HG03175 (cell line): ENCODE measurements at regions not wholly inside any gene's neighbourhood (a gene's known extent, or its start where the extent isn't known, plus 50 kb on each side); places are given as distances from the start of the nearest gene placed in this dataset.
"Not testable (repeated sequence)": the region's sequence is repeated elsewhere in the genome, so short reads cannot be mapped to it uniquely, and the experiment has no call there.

ENCODE experiments used
- ATAC-seq: cut with Tn5 transposase; IDR thresholded peaks from one replicate; pipeline ENCODE4 v1.9.1; 2021; ENCODE audit warnings: mild to moderate bottlenecking, moderate library complexity; ENCODE audit not compliant: unreplicated experiment

GRCh38 chr1:163973586-163973985, 585.4 kb upstream of the PBX1 start:
- no peak for ATAC-seq

DNA sequence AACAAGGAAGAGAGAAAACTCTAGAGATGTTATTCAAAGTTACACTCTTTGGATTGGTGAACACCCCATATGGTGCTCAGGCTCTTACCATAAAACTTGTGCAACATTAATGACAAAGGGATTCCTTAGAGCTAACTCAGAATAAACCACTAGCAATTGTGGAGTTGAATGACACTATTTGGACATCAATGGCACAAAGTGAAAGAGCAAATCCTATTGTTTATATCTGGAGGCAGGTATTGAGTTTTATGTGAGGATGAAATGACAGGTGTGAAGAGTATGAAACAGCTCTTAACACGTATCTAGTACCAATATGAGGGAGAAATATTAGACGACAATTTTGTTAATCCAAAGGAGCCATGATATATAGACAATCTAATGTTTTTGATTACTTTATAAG, 584.9 kb upstream of the PBX1 start:
- ATAC-seq = no peak

DNA sequence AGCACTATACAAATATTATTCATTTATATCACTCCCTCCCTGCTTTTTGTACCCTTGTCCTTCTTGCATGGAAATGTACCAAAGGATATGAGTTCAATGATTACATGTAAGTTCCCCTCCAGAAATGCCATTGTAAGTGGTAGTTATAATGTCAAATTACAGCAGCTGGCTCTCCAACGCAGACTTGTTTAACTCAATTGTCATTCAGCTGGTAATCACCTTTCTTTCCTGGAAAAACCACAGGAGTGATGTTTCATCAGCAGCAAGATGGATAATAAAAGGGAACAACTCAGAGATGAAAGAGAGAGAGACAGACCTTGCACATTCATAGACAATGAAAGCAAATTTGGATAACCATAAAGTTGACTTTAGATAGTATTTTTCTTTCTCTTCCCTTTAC, 578.6 kb upstream of the PBX1 start:
- ATAC-seq = no peak

DNA sequence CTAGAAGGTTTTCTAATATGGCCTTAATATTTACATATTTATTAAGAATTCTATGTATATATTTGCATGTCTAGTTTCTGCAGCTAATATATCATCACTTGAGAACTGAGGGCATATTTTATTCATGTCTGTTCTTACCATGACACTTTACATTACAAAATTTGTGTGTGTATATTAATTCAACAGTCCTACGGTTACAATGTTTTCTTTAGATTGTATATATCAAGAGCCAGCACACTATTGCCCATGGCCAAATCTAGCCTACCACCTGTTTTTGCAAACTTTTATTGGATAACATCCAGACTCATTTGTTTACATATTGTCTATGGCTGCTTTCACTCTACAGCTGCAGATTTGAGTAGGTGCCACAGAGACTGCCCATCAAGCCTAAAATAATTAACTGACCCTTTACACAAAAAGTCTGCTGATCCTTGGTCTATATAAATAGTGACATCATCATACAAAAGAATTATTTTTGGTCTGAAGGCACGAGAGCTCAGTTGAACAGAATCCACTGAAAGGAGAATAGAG, 577.4 kb upstream of the PBX1 start:
- ATAC-seq = no peak

DNA sequence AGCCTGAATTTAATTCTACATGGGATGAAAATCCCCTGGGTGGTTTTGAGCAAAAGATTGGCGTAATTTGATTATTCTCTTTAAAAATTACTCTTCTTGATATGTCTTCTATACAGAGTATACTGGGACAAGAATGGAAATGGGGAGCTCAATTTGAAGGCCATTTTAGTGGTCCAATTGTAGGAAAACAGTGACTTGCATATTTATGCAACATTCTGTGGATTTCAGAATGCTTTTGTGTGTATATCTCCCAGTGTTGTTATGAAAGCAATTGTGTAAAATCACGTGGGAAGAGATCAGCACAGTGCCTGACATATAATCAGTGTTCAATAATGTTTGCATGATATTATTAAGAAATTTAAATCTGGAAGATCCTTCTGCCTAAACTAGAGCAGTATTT, 575.9 kb upstream of the PBX1 start:
- no peak for ATAC-seq

- ATAC-seq = no peak
These were observed 573.3 kb upstream of the PBX1 start for GRCh38 chr1:163985700-163986099.

- ATAC-seq = no peak
These were observed 559.9 kb upstream of the PBX1 start for GRCh38 chr1:163999131-163999530.

DNA sequence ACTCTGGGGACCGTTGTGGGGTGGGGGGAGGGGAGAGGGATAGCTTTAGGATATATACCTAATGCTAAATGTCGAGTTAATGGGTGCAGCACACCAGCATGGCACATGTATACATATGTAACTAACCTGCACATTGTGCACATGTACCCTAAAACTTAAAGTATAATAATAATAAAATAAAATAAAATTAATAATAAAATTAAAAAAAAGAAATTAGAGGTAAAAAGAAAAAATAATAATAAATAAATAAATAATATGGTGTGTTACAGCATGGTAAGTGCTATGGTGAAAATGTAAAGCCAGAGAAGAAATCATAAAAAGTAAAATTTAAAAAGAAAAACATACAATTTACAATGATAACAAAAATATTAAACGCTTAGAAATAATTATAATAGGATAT, 552.8 kb upstream of the PBX1 start:
- not testable (repeated sequence) for ATAC-seq

DNA sequence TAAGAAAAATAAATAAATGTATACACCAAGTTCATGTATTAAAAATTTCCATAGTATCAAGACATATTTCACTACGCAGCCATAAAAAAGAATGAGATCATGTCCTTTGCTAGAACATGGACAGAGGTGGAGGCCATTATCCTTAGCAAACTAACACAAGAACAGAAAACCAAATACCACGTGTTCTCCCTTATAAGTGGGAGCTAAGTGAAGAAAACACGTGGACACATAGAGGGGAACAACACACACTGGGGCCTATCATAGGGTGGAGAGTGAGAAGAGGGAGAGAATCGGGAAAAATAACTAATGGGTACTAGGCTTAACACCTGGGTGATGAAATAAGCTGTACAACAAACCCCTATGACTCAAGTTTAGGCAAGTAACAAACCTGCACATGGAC, 552.4 kb upstream of the PBX1 start:
- no peak for ATAC-seq

DNA sequence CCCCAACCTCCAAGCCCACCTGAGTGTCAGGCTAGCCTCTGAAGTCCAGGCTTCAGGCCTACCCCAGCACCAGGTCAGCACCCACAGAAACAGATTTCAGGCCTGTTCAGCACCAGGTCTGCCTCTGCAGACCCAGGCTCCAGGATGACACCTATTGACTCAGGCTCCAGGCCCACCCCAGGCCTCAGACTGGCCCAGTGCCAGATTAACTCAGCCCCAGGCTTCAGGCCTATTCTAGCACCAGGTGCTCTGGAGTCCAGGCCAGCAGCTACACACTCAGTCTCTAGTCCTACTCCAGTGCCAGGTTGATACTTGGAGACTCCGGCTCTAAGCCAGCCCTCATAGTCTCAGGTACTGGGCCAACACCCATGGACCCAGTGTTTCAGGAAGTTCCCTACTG, 541.7 kb upstream of the PBX1 start:
- ATAC-seq = no peak

GRCh38 chr1:164020391-164020790, 538.6 kb upstream of the PBX1 start:
- ATAC-seq = no peak

DNA sequence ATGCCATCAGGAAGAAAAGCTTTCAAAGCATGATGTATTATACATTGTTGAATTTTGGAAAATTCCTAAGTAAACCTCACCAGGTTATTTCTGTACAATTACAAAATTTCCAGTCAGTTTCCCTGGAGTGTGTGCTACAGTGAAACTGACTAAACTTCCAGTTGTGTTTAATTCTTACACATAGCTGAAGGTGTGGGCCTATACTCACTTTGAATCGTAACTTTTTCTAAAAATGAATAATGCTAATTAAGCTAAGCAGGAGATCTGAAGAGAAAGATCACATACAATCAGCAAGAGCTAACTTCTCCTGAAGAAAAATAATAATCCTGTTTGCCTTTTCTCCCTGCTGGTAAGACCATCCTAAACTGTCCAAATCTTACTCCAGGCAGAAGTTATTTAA, 537.2 kb upstream of the PBX1 start:
- no peak for ATAC-seq

GRCh38 chr1:164033782-164034181, 525.2 kb upstream of the PBX1 start:
- ATAC-seq = no peak

DNA sequence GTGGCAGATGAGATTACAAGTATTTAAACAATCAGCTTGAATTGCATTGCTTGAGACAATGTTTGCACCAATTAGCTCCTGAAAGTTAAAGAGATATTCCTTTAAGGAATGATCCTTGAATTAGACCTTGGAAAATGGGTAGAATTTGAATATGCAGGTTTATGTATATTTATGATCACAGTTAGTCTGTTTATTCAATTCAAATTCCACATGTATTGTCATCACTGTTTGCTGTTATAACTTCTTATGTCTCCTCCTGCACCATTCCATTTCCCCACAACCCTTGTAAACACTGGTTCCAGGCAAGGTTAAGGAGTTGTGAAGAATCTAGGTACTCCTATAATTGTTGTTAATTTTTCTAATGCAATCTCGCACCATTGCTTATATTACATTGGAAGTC, 518.2 kb upstream of the PBX1 start:
- ATAC-seq = no peak

- ATAC-seq = no peak
These were observed 507.2 kb upstream of the PBX1 start for GRCh38 chr1:164051782-164052181.

DNA sequence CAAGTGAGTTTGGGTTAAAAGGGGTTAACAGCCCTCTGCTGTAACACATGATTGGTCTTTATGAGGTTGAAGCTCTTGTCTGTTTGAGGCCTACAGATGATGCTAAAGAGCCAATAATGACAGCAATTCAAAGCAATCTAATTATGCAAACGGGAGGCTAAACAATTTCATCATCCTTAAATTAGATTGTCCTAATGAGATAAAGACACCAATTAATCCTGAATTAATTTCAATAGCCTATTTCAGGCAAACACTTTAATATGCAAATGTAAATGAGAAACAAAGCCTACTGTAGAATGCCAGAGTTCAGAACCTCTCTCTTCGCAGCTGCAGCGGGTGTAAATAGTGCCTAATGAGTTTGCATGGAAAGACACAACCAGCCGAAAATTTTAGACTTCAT, 504.7 kb upstream of the PBX1 start:
- ATAC-seq = no peak

DNA sequence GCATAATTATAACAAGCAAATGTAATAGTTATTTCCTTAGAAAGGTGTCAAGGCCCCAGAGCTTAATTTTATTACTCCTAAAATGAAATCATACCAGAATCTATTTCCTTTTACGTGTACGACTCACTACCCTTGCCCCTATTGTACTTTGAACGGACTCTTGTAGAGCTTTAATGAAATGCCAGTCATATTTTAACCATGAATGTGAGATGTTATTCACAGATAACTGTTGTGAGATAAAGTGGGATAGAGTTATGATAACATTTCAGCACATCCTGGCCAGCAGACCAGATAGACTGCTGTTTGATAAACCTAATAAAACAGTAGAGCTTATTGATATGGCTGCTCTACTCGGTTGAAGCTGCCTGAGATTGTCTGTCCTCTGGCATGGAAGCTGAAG, 500.8 kb upstream of the PBX1 start:
- no peak for ATAC-seq

DNA sequence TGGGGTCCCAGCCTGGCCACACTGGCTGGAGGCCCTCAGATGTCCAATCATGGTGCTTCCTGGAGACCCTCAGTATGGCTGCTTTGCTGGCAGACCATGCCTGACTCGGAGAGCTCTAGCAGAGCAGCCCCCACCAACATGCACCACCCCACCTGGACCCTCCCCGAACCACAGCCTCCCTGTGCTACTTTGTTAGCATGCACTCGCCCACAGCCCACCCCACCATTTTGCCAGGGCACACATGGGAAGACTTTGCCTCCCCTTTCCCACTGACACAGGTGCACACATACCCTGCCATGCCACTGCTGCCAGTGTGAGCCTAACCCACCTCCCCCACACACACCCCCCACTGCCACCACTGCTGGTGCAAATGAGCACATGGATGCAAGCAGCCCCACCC, 497.5 kb upstream of the PBX1 start:
- ATAC-seq = no peak

GRCh38 chr1:164064501-164064900, 494.5 kb upstream of the PBX1 start:
- ATAC-seq = no peak

DNA sequence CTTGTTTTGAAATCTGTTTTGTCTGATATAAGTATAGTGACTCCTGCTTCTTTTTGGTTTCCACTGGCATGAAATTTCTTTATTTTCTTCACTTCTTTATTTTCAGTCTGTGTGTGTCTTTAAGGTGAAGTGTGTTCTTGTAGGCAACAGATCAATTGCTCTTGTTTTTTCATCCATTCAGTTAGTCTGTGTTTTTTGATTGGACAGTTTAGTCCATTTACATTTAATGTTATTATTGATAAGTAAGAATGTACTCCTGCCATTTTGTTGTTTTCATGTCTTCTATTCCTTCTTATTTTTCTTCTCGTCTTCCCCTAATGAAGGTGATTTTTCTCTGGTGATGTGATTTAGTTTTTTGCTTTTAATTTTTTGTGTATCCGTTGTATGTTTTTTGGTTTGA, 487.7 kb upstream of the PBX1 start:
- ATAC-seq = no peak

GRCh38 chr1:164086832-164087231, 472.2 kb upstream of the PBX1 start:
- ATAC-seq = no peak

DNA sequence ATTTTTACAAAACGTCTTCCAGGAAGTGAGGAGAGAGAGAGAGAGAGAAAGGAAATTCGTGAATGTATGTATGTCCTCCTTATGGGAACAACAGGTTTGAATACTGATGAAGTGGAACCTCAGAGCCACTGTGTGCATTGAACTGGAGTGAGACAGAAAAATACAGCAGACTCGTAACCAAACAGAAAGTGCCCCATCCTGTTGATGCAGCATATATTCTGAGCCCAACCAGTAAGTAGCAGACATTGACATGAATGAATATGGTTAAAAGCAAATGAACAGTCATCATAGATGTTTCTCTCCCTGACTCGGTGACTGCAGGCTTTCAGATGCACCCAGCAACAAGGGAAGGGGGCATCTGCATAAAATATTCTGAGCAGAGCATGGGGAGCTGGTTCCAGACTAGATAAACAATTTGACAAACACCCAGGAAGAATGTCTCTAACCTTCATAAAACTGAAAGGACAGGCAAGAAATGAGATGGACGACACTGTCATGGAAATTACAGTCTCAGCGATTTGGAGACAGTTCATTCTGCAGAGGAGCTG, 471.0 kb upstream of the PBX1 start:
- ATAC-seq = no peak

DNA sequence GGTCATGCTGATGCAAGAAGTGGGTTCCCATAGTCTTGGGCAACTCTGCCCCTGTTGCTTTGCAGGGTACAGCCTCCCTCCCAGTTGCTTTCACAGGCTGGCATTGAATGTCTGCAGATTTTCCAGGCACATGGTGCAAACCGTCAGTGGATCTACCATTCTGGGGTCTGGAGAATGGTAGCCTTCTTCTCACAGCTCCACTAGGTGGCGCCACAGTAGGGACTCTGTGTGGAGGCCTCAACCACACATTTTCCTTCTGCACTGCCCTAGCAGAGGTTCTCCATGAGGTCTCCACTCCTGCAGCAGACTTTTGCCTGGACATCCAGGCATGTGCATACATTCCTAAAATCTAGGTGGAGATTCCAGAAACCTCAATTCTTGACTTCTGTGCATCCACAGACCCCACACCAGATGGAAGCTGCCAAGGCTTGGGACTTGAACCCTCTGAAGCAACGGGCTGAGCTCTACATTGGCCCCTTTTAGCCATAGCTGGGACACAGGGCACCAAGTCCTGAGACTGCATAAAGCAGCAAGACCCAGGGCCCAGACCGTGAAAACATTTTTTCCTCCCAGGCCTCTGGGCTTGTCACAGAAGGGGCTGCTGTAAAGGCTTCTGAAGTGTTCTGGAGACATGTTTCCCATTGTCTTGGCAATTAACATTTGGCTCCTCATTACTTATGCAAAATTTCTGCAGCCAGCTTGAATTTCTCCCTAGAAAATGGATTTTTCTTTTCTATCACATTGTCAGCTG, 466.2 kb upstream of the PBX1 start:
- ATAC-seq = no peak
